Activated T-cell treated with anti-CD3 and anti-CD28 coated beads, Interleukin-2, amount 50 U/mL, for 72 hours (primary cell): ENCODE measurements at regions not wholly inside any gene's neighbourhood (a gene's known extent, or its start where the extent isn't known, plus 50 kb on each side); places are given as distances from the start of the nearest gene placed in this dataset.

Experiments used
- ATAC-seq, 2 donors: fragments of 150-1000 bp; cut with Tn5 transposase; replicated peaks in 1 of 2; 2 replicates each; pipeline ENCODE4 v1.10.0; 2021; ENCODE audit warnings: moderate library complexity in 2 of 2, mild to moderate bottlenecking in 1 of 2
- DNase-seq, 2 donors: peaks; one replicate each; pipeline ENCODE4 v3.0.0; 2021 to 2022; ENCODE audit warnings: mixed read lengths in 1 of 2
- H3K27ac Mint-ChIP-seq: one replicate; pipeline ENCODE4 v1.8.0; 2022; ENCODE audit warnings: mild to moderate bottlenecking, moderate library complexity, mixed read lengths
- H3K27me3 Mint-ChIP-seq: one replicate; pipeline ENCODE4 v1.8.0; 2022; ENCODE audit warnings: low read depth, mixed read lengths
- H3K36me3 Mint-ChIP-seq, 2 donors: one replicate each; pipeline ENCODE4 v1.8.0; 2022; ENCODE audit warnings: mixed read lengths in 2 of 2, mild to moderate bottlenecking in 1 of 2; ENCODE audit not compliant: insufficient read depth in 2 of 2
- H3K4me1 Mint-ChIP-seq: one replicate; pipeline ENCODE4 v1.8.0; 2022; ENCODE audit warnings: low read depth, mixed read lengths
- H3K4me3 Mint-ChIP-seq, 2 donors: one replicate each; pipeline ENCODE4 v1.8.0; 2022; ENCODE audit warnings: mild to moderate bottlenecking in 2 of 2, mixed read lengths in 2 of 2, moderate library complexity in 2 of 2
- H3K9me3 Mint-ChIP-seq, 2 donors: one replicate each; pipeline ENCODE4 v1.8.0; 2022; ENCODE audit warnings: mixed read lengths in 2 of 2

DNA sequence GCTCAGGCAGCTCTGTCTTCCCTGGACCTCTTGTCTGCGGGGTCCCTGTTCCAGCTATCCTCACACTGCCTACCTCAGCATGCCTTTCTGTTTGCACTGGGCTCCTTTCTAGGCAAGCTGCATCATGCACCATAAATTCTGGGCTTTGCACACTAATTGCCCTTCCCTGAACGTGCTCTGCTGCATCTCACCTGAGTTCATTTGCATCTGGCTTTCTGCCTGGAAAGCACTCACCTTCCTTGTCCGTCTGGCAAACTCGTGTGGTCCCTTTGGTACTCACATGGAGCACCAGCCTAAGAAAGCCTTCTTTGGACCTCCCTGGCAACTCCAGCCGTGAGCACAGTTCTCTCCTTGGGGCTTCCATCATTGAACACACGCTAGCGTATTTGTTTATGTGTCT, 365.6 kb downstream of the SV2B start:
- Mint-ChIP-seq H3K27ac (no peak overlapping the region), H3K4me1 (peaks cover 23% of the 10 kb centered on the region), H3K9me3 (peaks cover 0 to 3% of the 10 kb centered on the region in 2 donors)

DNA sequence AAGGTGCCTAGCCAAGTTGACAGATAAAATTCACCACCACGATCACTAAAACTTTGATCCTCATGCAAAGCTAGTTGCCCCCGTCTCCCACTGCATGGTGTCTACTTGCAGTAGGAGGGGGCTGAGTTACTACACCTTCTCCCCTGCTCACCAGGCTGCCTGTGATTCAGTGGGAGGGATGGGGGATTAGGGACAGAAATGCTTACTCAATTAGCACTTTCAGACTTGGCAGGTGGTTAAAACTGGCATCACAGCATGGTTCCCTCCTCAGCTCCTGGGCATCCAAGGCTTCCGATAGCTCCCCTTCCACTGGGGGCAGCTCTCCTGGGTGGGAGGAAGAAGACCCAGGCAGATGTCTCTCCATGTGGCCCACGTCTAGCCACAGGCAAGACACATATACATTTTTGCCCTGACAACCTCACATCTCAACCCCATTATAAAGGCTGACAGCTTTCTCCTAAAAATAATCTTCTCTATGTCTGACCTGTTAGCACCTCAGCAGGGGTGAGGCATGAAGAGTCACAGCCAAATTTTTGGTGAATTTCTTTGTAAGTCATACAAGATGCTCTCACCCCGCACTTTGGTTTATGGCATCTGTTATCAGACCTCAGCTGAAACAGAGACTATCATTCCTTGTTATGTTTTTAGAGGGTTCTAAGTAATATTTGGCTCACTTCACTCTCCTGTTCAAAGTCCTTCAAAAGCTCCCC, 369.0 kb downstream of the SV2B start:
- DNase-seq: peak in 1 of 2 donors; percentile 34
- Mint-ChIP-seq H3K4me3 (peak overlapping the region; percentile 66 to 71), H3K9me3 (peaks cover 0 to 5% of the 10 kb centered on the region in 2 donors), H3K36me3 (peaks cover 0 to 2% of the 10 kb centered on the region in 2 donors), H3K4me1 (peaks cover 51% of the 10 kb centered on the region), H3K27me3 (no peaks in the 10 kb centered on the region), H3K27ac (peak overlapping the region; percentile 64)
- ATAC-seq: peak; percentile 5 to 10

More for the DNA sequence above, 365.6 kb downstream of the SV2B start:
- no peaks in the 10 kb centered on the region for H3K27me3 Mint-ChIP-seq
- H3K4me3 Mint-ChIP-seq: no peak overlapping the region
- ATAC-seq (no peak), DNase-seq (no peak)
- no peaks in the 10 kb centered on the region for H3K36me3 Mint-ChIP-seq

DNA sequence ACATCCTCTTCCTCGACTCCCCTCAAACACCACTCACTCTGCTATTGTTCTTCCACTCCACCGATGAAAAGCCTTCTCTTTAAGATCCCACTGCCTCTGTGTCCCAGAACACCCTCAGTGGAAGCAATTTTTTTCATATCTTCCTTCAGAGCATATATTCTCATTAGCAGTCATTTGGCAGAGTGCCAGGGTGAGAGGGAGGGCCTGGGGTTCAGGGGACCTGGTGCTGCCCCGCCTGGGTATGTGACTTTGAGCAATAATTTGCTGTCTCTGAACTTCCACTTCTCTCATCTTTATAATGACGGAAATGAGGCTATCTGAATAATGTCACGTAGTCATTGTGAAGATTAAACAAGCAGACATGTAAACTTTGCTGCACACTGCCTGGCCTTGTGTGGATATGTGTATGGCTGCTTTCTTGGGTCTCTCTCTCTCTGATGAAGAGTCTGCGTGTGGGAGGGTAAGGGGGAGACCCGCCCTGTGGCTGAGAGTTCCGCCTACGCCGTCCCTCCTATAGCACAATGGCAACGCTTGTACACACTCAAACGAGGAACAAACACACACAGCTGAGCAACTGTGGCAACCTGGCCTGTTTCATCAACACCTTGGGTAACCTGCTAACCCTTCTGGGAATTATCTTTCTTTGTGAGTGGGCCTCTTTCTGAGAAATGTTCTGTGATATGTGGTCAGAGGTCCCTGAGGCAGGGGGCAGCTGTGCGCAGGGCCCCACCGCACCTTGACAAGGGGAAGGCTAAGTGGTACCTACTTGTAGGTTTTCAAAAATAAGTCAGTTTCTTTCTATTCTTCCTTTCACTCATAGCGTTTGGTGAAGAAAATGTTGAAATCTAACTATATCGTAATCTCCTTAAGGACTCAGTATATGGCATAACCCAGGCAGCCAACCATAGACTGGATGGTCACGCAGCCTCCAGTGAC, 369.8 kb downstream of the SV2B start:
- Mint-ChIP-seq H3K27me3 (no peaks in the 10 kb centered on the region), H3K4me1 (peaks cover 51% of the 10 kb centered on the region), H3K36me3 (peaks cover 0 to 2% of the 10 kb centered on the region in 2 donors), H3K27ac (peak overlapping the region; percentile 64), H3K4me3 (peak overlapping the region; percentile 66 to 71), H3K9me3 (peaks cover 0 to 5% of the 10 kb centered on the region in 2 donors)
- ATAC-seq (peak; percentile 85 to 87), DNase-seq (peak; percentile 73 to 76)

DNA sequence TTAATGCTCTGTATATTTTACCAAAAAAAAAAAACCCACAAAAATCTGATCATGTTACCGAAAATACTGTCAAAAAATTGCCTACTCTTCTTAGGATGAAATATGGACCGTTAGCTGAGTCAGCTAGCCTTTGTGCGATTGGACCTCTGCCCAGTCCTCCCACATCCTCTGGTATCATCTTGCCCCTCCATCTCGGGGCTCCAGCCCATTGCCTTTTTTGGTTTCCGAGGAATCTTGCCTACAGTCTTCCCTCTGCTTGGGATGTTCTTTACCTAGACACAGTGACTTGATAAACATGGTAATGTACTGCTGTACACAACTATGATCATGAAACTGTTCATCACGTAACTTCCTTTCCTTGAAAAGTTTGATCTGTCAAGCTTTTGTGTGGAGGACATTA, 371.4 kb downstream of the SV2B start:
- H3K27me3 Mint-ChIP-seq: no peaks in the 10 kb centered on the region

GRCh38 chr15:91472316-91472756, 372.3 kb downstream of the SV2B start:
- Mint-ChIP-seq H3K9me3 (peaks cover 0 to 5% of the 10 kb centered on the region in 2 donors), H3K27ac (no peak overlapping the region), H3K4me1 (peaks cover 51% of the 10 kb centered on the region), H3K4me3 (peak overlapping the region; percentile 18 to 48), H3K36me3 (peaks cover 0 to 2% of the 10 kb centered on the region in 2 donors), H3K27me3 (no peaks in the 10 kb centered on the region)
- peak in 1 of 2 donors; percentile 18 for ATAC-seq
- DNase-seq: no peak

More for the DNA sequence above, 371.4 kb downstream of the SV2B start:
- peak in 1 of 2 donors; percentile 17 for DNase-seq
- Mint-ChIP-seq H3K27ac (peak overlapping the region; percentile 6), H3K36me3 (peaks cover 0 to 2% of the 10 kb centered on the region in 2 donors), H3K4me1 (peaks cover 51% of the 10 kb centered on the region), H3K9me3 (peaks cover 0 to 5% of the 10 kb centered on the region in 2 donors), H3K4me3 (peak overlapping the region; percentile 46 to 71)
- ATAC-seq: no peak

DNA sequence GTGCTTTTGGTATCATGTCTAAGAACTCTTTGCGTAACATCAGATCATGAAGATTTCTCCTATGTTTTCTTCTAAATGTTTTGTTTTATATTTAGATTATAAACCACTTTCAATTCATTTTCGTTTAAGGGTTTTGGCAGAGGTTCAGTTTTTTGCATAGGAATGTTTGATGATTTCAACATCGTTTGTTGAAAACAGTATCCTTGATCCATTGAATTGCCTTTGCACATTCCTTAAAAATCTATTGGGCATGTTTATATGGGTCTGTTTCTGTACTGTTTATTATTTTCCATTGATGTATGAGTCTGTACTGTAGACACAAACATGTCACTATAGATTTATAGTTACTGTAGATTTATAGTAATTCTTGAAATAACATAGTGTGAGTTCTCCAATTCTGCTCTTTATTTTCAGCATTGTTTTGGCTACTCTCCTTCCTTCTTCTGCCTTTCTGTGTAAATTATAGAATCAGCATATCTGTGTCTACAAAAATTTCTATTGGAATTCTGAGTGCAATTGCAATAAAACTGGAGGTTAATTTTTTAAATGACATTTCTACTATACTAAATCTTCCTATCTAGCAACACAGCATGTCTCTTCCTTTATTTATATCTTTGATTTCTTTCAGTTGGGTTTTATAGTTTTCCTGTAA, 374.0 kb downstream of the SV2B start:
- no peaks in the 10 kb centered on the region for H3K27me3 Mint-ChIP-seq
- H3K4me1 Mint-ChIP-seq: peaks cover 45% of the 10 kb centered on the region
- DNase-seq (no peak), ATAC-seq (no peak)
- H3K36me3 Mint-ChIP-seq: peaks cover 0 to 2% of the 10 kb centered on the region in 2 donors
- H3K9me3 Mint-ChIP-seq: peaks cover 0 to 5% of the 10 kb centered on the region in 2 donors
- no peak overlapping the region for H3K4me3 Mint-ChIP-seq
- H3K27ac Mint-ChIP-seq: no peak overlapping the region

DNA sequence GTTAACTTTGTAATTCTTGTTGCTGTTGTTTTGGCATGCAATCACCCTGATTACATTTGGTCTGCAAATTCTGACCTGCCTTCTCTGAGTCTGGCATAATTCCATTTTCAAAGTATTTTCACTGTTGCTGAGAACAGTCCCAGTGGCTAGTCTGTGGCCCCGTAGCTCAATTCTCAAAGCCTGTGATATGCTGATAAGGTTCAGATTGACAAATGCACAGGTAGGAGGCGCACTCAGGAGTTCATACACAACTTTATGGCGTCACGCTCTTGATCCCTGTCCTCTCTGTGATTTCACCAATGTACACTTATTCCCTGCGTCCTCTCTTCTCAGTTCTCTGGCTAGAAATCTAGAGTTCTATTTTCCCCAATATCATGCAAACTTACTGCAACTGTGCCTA, 376.6 kb upstream of the SLCO3A1 start:
- Mint-ChIP-seq H3K9me3 (no peaks in the 10 kb centered on the region), H3K4me3 (no peak overlapping the region), H3K27me3 (no peaks in the 10 kb centered on the region), H3K36me3 (peaks cover 0 to 2% of the 10 kb centered on the region in 2 donors), H3K27ac (no peak overlapping the region), H3K4me1 (peaks cover 35% of the 10 kb centered on the region)
- no peak for DNase-seq
- no peak for ATAC-seq

DNA sequence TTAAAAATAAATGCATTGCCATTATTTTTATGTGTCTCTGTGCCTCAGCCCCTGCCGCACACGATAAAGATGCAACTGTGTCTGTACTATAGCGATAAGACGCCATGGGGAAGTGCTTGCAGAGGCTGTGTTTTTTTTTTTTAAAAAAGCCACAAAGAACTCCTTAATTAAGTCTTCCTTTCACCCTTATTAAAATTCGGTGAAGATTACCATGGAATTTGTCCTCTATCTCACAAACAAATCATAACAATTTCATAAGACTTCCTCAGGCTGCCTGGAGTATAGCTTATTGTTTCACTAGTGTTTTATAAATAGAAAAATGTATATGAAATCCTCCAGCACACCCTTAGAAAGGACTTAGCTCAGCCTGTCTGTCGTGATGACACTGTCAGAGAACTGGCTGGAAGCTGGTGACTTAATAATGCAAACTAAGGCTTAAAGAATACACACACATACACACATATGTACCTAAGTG, 374.8 kb upstream of the SLCO3A1 start:
- Mint-ChIP-seq H3K36me3 (peaks cover 0 to under 1% of the 10 kb centered on the region in 2 donors), H3K4me1 (peaks cover 36% of the 10 kb centered on the region), H3K4me3 (no peak overlapping the region), H3K27ac (no peak overlapping the region), H3K9me3 (no peaks in the 10 kb centered on the region), H3K27me3 (no peaks in the 10 kb centered on the region)
- DNase-seq: no peak
- ATAC-seq: no peak

GRCh38 chr15:91480426-91480825, 373.1 kb upstream of the SLCO3A1 start:
- Mint-ChIP-seq H3K4me1 (peaks cover 51% of the 10 kb centered on the region), H3K4me3 (no peak overlapping the region), H3K27me3 (no peaks in the 10 kb centered on the region), H3K27ac (no peak overlapping the region), H3K9me3 (no peaks in the 10 kb centered on the region), H3K36me3 (no peaks in the 10 kb centered on the region)
- ATAC-seq (no peak), DNase-seq (no peak)

GRCh38 chr15:91482799-91483198, 370.7 kb upstream of the SLCO3A1 start:
- DNase-seq (no peak), ATAC-seq (peak; percentile 34 to 58)
- peaks cover 3 to 7% of the 10 kb centered on the region in 2 donors for H3K9me3 Mint-ChIP-seq
- H3K27me3 Mint-ChIP-seq: no peaks in the 10 kb centered on the region
- H3K4me1 Mint-ChIP-seq: peaks cover 52% of the 10 kb centered on the region
- H3K27ac Mint-ChIP-seq: peak overlapping the region; percentile 52
- no peaks in the 10 kb centered on the region for H3K36me3 Mint-ChIP-seq
- peak overlapping the region; percentile 4 to 41 for H3K4me3 Mint-ChIP-seq

DNA sequence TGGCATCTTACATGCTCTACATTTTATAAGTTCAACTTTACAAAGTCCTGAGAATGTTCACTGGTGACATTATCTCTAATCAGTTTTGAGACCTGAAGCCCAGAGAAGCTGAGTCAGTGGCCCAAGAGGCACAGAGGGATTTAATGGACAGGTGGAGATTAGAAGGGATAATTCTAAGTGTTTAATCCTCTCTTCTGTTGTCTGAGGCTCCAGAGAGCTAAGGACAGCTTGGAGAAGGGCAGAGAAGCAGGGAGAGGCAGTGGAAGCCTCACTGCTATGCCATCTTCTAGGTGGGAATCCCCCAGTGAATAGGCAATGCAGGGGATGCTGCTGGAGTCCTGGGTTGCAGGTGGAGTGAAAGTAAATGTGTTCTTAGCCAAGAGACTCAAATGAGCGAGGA, 369.4 kb upstream of the SLCO3A1 start:
- H3K9me3 Mint-ChIP-seq: peaks cover 5 to 9% of the 10 kb centered on the region in 2 donors
- DNase-seq: no peak
- H3K36me3 Mint-ChIP-seq: peaks cover 0 to 2% of the 10 kb centered on the region in 2 donors
- ATAC-seq: no peak
- H3K27ac Mint-ChIP-seq: no peak overlapping the region
- no peaks in the 10 kb centered on the region for H3K27me3 Mint-ChIP-seq
- H3K4me1 Mint-ChIP-seq: peaks cover 50% of the 10 kb centered on the region
- H3K4me3 Mint-ChIP-seq: no peak overlapping the region

DNA sequence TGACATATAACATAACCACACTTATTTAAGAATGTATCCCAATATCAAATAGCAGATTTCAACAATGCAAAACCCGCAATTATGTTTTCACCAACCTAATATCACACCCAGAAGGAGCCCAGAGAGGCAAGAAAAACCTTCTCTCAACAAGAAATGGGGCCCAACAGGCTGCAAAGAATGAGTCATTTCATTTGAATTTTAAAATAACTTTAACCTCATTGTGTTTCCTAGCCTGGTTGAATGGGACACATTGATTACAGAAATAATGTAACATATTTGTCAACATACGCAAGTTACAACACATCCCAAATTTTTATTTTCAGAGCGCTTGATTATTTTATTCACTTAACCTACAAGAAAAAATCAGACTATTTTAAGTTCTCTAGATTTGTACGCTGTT, 365.1 kb upstream of the SLCO3A1 start:
- H3K9me3 Mint-ChIP-seq: peaks cover 5 to 10% of the 10 kb centered on the region in 2 donors
- DNase-seq: no peak
- no peak overlapping the region for H3K4me3 Mint-ChIP-seq
- no peak overlapping the region for H3K27ac Mint-ChIP-seq
- peaks cover 19% of the 10 kb centered on the region for H3K4me1 Mint-ChIP-seq
- peaks cover 0 to 2% of the 10 kb centered on the region in 2 donors for H3K36me3 Mint-ChIP-seq
- H3K27me3 Mint-ChIP-seq: no peaks in the 10 kb centered on the region
- no peak for ATAC-seq
